Renal cortical epithelial cell (primary cell): ENCODE measurements at regions not wholly inside any gene's neighbourhood (a gene's known extent, or its start where the extent isn't known, plus 50 kb on each side); places are given as distances from the start of the nearest gene placed in this dataset.

ENCODE experiments used
- DNase-seq: peaks from one replicate; pipeline ENCODE4 v3.0.0-alpha.2; 2011; ENCODE audit warnings: low read depth

DNA sequence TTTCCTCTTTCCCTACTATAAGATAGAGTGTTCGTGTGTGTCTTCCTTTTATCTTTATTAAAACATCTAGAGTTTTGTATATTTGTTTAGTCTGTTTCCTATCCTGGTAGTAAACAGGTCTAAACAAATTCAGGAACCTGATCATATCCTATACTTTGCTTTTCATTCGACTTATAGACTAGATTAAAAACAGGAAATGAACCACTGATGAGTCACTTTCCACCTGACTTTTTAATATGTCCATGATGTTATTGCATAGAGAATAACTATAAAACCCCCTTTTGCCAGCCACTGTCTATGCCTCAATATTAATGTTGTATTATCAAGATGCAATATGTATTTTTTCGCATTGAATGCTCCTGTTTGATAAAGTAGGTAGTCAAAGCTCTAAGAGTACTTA is 1794.0 kb downstream of the STIM2 start:
- DNase-seq, result no peak

DNA sequence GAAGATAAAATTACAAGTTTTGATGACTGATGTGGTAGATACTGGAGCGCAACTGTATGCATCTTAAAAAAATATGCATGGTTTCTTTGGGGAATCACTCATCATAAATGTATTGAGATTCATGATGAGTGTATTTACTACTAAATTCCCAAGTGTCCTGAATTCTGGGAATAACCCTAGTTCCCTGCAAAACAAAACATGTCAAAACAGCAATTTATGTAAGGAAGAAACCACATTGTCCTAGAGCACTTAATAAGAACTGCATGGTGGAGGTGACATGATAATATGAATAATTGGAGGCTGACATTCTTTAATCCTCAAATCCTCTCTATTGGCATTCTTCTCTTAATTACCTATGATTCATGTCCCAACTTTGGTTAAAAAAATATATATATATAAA is 1804.7 kb downstream of the STIM2 start:
- DNase-seq, result no peak

DNA sequence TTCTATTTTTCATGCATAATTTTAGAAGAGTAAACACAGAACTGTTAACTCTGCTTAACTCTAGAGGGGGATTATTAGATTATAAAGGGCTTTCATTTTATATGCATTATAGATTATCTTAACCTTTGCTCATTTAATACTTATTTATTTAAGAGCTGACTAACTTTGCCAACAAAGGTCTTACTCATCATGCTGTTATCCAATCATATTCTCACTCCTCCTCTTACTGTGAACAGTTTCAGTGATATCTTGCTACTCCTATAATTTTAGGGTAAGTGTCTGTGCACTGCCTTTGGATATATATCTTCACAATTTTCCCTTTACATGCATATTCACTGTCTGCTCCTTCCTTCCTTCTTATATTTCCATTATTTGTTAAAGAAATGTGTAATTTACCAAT is 1814.9 kb downstream of the STIM2 start:
- DNase-seq, result no peak

DNA sequence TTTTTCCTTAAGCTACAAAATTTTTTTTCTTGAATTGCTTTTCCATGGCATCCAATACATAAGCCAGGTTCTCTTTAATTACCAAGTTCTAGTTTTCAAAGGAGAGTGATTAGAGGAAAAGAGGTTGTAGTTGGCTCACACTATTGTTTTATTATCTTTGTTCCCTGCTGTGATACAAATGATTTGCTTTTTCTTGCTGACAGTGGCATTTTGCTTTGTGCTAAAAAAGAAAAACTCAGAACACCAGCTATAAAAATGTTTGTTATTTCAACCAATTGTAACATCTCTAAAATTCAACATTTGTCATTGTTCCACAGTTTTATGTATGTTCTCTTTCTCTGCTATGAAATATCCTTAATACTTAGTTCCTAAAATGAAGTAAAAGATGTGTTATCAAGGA is 1817.2 kb downstream of the STIM2 start:
- no peak for DNase-seq

DNA sequence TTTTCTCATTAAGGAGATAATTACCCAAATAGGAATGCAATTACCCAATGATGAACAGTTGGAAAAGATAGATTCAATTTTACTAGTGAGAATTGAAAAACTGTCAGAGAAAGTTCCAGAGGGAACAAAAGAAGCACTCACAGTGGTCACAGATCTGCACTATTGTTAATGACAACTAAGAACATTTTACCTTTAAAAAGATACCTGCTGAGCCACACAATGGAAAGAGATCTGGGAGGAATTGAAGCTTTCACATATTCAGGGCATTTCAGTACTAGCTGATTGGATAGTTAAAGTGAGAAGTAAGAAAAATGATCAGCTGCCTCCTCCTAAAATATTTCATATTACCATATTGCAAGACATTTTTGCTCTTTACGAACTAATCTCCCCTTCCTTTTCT is 1822.2 kb downstream of the STIM2 start:
- DNase-seq, result no peak

DNA sequence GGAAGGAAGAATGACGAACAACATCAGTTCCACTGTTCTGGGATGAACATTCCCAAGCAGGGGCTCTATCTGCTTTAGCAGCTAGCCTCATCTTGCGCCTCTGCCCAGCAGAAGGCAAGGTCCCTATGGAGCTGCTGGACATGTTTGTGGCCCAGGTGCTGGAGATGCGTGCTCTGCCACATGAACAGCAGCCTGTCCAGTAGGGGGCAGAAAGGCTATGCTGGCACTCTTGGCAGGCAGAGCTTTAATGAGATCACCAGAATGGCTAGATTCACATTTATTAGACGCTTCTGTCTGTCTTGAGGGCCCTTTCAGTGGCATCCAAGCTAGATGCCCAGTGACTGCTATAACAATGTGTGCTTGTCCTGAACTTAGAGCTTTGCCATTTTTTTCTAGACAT is 1826.0 kb downstream of the STIM2 start:
- DNase-seq, result peak; percentile 4

DNA sequence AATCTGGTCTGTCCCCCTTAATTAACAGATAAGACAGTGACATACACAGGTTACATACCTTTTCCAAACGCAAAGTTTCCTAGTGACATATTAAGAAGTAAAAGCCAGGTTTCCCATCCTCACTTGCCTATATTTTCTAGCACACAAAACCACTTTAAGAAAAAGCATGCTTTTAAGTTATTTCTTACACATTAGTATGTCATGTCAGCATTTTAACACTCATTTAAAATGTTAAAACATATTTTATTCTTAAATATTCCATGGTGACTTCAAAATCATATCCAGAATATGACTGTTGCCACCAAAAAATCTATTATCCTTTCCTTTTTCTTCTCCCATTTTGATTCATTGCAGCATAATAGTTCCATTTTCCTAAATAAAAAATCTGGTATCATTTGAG is 1830.2 kb downstream of the STIM2 start:
- no peak for DNase-seq

DNA sequence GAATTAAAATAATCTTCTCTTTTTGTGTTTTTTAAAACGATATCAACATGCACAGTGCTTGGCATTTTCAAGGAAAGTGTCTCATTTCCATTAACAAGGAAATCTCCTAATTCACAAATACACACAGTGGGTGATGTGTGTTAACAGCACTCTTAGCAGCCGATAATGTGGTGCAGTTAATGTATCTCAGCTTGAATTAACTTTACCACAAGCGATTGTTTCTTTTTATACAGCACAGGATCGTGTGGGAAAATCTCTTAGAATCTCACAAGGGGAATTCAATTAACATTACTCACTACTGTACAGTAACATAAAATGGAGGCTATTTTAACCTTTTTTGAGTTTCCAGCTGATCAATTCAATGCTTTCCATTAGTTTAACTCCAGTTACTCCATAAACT is 1841.9 kb downstream of the STIM2 start:
- DNase-seq, result no peak

DNA sequence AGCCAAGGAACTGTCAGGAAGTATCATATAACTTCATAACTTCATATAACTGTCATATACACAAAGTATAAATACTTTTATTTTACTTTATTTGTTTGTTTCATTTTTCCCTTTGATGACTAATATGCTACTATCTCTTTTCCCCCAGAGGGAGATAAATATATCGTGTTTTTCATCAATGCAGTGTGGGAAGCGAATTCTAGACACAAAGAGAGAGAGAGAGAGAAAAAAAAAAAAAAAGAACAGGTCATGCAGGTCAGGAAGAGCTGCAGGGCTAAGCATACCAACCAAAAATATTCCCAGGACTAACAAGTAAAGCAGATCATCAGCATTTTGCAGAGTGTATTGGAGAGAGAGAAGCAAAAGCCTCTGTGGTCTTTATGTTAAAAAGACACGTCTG is 1849.2 kb downstream of the STIM2 start:
- no peak for DNase-seq

DNA sequence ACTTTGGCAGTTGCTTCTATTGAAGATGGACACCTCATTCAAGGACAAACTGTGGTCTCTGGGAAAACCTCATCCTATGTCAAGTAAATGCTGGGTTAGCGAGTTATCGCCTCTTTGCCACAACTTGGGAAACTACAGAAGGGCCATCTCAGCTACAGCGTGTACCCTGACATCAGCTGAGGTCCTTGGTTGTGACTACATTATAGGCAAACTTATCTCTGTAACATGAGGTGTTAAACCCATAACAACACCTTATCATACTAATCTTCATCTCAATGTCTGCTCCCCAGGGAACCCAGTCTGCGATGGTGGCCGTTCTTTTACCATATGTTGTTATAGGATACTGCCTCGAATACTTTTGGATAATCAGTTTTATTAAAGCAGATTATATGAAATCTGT is 1862.7 kb downstream of the STIM2 start:
- no peak for DNase-seq

DNA sequence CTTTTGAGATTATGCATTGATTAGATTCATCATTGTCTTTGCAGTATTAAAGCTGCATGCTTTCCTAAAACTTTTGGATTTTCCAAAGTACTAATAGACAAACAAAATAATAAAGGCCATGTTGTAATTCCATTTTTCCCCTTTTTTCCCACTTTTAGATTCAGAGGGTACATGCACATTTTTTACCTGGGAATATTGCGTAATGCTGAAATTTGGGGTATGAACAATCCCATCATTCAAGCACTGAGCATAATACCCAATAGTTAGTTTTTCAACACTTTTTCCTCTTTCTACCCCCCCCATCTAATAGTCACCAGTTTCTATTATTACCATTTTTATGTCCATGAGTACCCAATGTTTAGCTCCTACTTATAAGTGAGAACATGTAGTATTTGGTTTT is 1863.6 kb downstream of the STIM2 start:
- DNase-seq, result no peak

DNA sequence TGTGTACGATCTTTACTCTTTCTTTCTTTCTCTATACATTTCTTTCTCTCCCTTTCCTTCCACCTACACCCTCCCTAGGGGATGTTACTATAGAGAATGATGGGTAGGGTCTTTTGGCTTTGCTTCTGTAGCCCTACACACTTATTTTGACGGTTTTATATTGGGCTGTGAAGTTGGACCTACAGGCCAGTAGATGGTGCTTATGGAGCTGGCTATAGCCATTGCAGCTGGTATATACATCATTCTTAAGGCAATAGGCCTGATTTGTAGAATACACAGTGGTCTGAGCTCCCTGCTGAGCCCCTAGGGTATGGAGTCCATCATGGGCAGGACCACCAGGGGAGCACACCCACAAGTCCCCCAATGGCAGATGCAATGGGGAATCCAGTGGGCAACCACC is 1869.7 kb downstream of the STIM2 start:
- DNase-seq, result no peak

DNA sequence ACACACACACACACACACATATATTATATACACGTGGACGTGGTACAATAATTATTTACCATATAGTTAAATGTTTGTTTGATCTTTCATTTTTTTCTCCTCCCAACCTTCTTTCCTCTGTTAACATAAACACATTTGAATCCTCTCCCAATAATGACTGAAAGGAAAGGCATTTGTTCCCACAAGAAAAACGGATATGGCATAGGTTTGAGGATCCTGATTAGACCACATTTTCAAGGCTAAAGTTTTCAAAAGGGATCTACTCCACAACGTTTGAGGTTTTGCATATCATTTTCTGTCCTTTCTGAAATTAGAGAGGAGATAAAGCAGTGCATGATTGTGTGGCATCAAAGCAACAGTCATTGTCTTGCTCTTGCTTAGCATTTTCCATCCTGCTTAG is 1883.4 kb downstream of the STIM2 start:
- no peak for DNase-seq

DNA sequence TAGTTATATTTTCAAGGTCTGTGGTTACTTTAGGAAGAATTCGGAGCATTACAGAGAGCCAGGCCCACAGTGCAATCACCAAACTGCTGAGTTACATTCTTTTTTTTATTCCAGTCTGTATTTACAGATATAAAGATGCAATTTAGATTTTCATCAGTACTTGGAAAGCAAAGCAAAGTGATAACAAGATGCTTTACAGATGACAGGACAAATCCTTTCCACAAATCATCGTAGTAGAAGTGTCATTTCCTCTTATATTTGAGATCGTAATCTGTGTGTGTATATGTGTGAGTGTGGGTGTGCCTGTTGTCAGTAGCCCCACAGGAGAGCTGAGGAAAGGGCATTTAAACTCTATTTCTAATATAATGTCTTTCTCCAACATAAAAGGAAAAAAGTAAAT is 1893.7 kb downstream of the STIM2 start:
- no peak for DNase-seq

DNA sequence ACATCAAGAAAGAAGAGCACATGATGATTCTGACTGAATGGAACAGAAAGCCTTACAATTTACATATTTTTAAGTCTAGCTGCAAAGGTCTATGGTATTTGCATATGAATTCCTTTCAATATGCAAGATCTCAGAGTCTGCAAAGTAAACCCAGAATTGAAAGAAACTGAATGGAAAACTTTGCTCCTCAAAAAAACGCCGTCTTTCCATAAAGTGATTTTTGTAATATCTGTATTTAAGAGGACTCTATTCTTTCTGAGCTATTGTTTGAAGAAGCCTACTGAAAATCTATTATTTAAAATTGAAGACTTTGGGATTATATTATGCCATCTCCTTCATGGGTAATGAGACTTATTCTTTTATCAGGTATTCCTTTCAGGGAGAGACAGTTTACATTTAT is 1894.4 kb downstream of the STIM2 start:
- DNase-seq, result no peak

DNA sequence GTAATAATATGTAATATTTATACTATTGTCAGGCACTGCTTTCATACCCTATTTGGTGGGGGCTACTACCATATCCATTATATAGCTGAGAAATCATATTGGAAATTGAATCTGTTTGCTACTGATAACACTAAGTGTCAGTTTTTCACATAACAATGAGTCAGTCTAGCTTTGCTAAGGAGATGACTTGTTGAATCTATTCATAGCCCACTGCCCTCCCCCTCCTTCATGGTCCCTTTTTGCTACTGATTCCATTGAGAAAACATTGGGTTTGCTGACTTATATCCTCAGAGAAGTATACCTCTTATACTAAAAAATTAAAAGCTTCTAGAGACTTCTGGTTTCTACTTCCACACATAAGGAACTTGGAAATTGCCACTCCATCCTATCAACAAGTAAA is 1898.4 kb downstream of the STIM2 start:
- no peak for DNase-seq

DNA sequence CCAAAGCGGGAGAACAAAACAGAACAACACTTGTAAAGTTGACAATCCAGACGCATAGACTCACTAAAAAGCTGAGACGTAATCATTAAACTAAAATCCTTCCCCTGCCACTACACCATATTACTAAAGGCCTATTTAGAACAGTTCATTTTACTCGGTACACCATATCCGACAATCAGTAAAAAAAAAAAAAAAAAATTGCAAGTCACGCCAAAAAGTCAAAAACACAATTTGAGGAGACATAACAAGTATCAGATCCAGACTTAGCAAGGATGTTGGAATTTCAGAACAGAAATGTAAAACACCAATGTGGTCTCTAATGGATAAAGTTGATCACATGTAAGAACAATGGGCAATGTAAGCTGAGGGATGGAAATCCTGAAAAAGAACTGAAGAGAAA is 1899.4 kb downstream of the STIM2 start:
- DNase-seq, result no peak

DNA sequence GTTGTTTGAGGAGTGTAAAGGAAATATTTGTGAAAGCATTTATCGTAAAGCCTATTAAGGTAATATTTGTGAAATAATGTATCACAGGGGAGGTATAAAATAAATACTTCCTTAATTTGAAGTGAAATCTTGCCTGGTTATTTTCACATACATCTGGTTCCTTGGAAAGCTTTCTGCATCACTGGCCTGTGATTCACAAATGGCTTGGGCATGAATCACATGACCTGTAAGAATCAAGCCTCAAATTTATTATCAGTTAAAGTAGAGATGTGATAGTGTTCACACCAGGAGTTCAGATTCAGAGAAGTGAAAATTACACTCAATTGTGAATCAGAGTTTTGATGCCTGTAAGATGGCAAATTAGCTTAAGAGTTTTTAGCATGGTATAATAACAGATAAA is 1911.4 kb downstream of the STIM2 start:
- peak; percentile 61 for DNase-seq

DNA sequence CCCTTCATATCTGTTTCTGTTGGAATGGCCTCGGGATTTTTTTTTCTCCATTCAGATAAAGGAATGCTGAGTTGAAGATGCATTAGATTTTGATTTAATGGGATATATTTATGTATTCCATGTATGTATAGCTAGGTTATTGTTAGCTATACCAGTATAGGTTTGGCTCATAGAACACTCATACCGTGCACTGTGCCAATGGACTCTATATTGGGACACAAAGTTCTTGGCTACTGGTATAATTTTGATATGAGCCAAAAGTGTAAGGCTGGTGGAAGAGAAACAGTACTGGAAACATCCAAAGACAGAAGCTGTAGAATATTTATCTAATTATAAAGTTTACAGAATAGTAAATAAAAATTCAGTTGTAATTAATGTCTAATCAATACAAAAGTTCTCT is 1912.1 kb downstream of the STIM2 start:
- no peak for DNase-seq

DNA sequence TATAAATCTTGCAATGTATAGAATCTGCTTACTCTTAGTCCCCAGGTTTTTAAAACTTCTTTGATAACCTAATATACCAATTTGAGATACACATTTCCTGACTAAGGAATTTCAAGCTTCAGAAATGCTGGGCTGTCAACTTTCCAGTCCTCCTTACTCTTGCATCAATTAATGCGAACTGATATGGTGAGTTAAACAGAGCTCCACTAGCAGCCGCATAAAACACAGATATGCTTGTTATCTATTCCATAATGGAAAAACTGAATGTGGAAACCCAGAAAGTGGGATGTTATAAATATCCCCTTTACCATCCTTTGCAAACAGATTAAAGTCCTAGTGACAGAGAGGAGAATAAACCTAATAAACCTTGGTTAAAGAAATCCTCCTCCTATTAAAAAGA is 1913.7 kb downstream of the STIM2 start:
- DNase-seq, result no peak

DNA sequence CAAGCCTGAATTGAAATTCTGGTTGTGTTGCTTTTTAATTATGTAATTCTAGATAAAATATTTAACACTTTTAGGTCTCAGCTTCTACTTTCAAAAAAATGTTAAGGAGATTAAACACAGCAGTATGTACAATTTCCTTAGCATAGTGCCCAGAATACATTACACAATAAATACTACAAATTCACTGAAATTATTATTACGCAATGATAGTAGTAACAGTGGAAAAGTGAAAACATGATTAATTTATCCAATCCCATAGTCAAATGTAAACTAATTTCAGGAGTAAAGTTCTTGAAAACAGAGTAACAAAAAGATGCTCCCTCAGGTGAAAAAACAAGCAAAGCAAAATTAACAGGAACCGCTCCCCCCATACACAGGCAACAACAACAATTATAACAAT is 1915.4 kb downstream of the STIM2 start:
- no peak for DNase-seq

DNA sequence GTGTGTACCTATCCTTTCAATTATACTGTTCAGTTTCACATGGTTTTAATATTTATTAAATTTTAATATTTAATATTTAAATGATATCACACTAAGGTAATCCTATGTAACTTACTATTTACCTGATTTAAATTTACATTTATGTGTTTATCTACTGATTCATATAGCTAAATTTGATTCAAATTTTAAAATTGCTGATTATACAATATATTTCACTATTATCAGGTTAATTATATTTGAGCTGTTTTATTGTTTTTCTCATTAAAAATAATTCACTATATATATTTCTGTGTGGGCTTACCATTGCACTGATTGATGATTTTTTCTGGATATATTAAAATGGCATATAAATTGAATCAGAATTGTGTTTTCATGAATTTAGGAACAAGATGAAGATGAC is 1923.5 kb downstream of the STIM2 start:
- no peak for DNase-seq

DNA sequence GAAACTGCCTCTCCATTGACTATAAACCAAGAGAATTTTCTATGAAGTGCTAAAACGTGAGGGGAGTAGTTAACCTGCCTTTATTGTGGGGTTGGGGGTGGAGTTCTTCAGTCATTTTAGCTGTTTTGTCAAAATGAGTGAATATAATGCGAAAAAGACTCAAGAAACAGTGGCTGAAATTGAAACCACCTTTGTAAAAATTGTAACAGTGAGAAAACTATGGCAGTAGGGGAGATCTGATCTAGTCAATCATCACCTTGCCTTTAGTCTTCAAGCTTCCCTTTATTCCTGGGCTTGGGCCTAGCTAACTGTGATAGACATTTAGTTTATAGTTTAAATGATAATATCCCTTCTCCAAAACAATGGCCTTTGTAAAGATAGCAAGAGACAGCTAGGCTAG is 1927.3 kb downstream of the STIM2 start:
- no peak for DNase-seq

DNA sequence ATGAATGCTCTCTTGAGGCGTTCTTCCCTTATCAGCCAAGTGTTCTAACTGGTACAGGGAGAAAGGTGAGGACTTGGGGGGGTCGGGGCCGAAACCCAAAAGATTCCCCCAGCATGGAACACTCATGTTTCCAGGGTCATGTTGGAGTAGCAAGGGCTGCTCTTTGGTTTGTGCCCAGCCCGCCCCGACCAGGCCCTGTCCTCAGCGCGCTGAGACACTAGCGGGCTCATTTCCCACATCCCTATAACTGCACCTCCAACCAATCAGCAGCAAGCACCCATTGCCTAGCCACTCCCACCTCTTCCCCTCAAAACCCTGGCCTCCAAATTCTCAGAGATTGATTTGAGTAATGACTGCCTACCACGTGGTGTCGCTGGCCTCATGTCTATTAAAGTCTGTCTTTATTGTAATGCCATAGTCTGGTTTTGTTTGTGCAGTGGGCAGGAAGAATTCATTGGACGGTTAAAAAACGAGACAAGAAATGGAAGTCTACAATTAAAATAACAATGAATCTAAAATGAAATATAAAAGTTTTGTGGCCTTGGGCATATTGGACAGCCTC is 1928.4 kb downstream of the STIM2 start:
- no peak for DNase-seq
